ENCODE measurements at regions not wholly inside any gene's neighbourhood (a gene's known extent, or its start where the extent isn't known, plus 50 kb on each side); places are given as distances from the start of the nearest gene placed in this dataset.

DNA sequence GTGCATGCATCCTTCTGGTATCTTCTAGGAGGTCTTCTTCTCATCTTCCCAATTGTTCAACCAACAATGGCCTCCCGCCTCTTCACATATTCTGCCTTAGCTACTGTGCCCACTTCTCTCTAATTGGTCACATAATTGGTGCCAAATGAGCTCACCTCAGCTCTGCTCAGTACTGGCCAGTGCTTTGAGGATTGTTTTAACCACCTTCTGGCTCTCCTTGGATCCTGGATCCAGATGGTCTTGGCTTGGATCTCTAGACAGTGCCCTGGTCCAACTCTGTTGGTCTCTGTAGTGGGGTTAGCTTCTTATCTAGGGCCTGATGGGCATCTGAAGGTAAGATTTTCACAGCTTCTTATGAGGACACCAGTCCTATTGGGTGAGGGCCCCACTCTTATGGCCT is 820.8 kb downstream of the TYW1 start:
- no peak overlapping the region for H3K4me3 ChIP-seq
- no peak for DNase-seq
- H3K36me3 ChIP-seq, result no peaks in the 10 kb centered on the region
- no peaks in the 10 kb centered on the region for H3K9me3 ChIP-seq
- no peaks in the 10 kb centered on the region for H3K27me3 ChIP-seq

GRCh38 chr7:67821116-67821515 is 824.5 kb downstream of the TYW1 start:
- Histone ChIP-seq H3K4me3 (no peak overlapping the region), H3K27me3 (no peaks in the 10 kb centered on the region), H3K36me3 (no peaks in the 10 kb centered on the region), H3K9me3 (no peaks in the 10 kb centered on the region)
- peak; percentile 9 for DNase-seq

DNA sequence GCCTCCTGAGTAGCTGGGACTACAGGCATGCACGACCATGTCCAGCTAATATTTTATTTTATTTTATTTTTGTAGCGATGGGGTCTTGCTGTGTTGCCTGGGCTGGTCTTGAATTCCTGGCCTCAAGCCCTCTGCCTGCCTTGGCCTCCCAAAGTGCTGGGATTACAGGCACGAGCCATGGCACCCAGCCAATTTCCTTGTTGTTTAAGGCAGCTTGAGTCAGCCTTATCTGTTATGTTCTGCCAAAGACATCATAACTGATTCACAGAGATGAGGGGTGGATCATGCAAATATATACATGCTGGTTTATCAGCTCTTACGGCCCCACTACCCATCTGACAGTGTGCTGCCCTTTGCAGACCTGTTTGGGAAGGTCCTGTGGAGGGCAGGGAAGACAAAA is 826.7 kb downstream of the TYW1 start:
- DNase-seq, result peak; percentile 75
- no peaks in the 10 kb centered on the region for H3K9me3 ChIP-seq
- H3K4me3 ChIP-seq, result no peak overlapping the region
- H3K27me3 ChIP-seq, result no peaks in the 10 kb centered on the region
- H3K36me3 ChIP-seq, result no peaks in the 10 kb centered on the region

DNA sequence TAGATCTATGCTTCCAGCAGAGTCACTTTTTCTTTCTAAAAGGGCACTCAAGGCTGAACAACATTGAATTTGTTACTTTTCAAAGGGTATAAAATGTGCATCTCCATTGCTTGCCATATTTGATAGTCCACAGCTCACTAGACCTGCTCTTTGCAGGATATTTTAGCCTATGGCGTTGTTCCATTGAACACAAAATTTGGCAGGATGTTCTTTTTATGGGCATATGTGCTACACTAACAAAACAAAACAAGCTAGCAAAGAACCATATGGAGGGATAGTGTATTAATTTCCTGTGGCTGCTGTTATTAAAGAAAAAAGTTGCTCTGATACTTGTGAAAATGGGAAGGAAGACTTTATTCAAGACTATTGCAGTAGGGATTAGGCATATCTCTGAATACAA is 828.7 kb downstream of the TYW1 start:
- no peak for DNase-seq
- Histone ChIP-seq H3K27me3 (no peaks in the 10 kb centered on the region), H3K4me3 (no peak overlapping the region), H3K36me3 (no peaks in the 10 kb centered on the region), H3K9me3 (no peaks in the 10 kb centered on the region)

- H3K9me3 ChIP-seq, result no peaks in the 10 kb centered on the region
- H3K36me3 ChIP-seq, result no peaks in the 10 kb centered on the region
- DNase-seq, result no peak
Measured at GRCh38 chr7:67841896-67842295, 845.3 kb downstream of the TYW1 start.

GRCh38 chr7:67842571-67842970 is 845.9 kb downstream of the TYW1 start:
- Histone ChIP-seq H3K27me3 (no peaks in the 10 kb centered on the region), H3K9me3 (no peaks in the 10 kb centered on the region), H3K36me3 (no peaks in the 10 kb centered on the region), H3K4me3 (no peak overlapping the region)
- DNase-seq, result no peak

More at GRCh38 chr7:67841896-67842295, 845.3 kb downstream of the TYW1 start:
- Histone ChIP-seq H3K4me3 (no peak overlapping the region), H3K27me3 (no peaks in the 10 kb centered on the region)

DNA sequence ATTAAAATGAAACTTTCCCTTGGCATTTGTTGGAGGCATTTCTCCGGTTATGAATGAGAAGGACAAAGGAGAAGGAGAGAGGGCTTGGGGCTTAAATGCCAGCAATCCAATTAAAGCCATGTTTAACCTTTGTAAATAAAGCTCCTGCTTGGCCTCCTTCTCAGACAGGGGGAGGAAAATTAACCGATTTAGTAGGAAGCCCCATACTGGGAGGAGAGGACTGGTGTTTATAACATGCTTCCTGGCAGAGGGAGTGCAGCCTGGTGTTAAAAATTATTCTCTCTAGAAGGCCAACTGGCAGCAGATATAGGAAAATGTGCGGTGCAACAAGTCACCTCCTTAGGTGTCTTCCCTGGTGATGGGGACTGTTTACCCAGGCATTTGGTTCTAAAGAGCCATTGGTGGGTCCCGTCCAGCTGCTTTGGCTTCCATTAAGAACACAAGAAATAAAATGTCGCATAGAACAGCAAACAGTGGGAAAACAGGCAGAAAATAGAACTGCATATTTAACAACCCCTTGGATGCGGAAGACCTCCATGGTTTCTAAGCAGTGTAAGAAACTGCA is 846.5 kb downstream of the TYW1 start:
- no peaks in the 10 kb centered on the region for H3K27me3 ChIP-seq
- DNase-seq, result no peak
- no peak overlapping the region for H3K4me3 ChIP-seq
- H3K9me3 ChIP-seq, result no peaks in the 10 kb centered on the region
- H3K36me3 ChIP-seq, result no peaks in the 10 kb centered on the region

GRCh38 chr7:67843615-67844014 is 847.0 kb downstream of the TYW1 start:
- Histone ChIP-seq H3K9me3 (no peaks in the 10 kb centered on the region), H3K4me3 (no peak overlapping the region), H3K36me3 (no peaks in the 10 kb centered on the region), H3K27me3 (no peaks in the 10 kb centered on the region)
- no peak for DNase-seq

DNA sequence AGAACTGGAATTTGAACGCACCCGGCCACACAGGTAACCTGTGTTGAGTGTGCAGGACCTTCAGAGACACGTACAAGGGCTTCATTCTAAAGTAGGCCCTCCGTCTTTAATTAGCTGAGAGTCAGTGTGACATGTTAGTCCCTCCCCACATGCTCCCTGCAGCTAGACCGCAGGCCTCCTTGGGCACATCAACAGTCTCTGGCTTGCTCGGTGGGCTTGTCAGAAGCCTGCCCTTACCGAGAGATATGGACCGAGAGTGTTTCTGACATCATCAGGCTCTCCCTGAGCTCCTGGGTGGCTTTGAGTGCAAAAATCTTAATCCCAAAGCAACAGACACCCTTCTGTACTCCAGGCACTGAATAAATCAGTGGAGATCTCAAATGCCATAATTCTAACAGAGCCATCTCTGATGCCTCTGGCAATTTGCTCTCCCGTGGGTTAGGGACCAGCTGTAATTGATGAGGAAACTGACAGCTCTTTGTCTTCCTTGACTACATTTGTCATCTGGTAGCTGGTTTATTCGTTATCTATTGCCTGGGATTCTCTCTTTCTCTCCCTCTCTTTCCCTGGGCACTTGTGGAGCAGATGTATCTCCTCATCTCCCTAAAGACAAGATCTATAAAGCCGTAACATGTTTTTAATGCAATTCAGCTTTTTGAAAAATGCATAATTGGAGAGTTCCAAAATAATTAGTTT is 850.6 kb downstream of the TYW1 start:
- Histone ChIP-seq H3K36me3 (no peaks in the 10 kb centered on the region), H3K27me3 (no peaks in the 10 kb centered on the region), H3K9me3 (no peaks in the 10 kb centered on the region), H3K4me3 (no peak overlapping the region)
- no peak for DNase-seq

- Histone ChIP-seq H3K9me3 (no peaks in the 10 kb centered on the region), H3K27me3 (no peaks in the 10 kb centered on the region), H3K4me3 (no peak overlapping the region), H3K36me3 (no peaks in the 10 kb centered on the region)
- no peak for DNase-seq
Measured at GRCh38 chr7:67854221-67855178, 857.9 kb downstream of the TYW1 start.

DNA sequence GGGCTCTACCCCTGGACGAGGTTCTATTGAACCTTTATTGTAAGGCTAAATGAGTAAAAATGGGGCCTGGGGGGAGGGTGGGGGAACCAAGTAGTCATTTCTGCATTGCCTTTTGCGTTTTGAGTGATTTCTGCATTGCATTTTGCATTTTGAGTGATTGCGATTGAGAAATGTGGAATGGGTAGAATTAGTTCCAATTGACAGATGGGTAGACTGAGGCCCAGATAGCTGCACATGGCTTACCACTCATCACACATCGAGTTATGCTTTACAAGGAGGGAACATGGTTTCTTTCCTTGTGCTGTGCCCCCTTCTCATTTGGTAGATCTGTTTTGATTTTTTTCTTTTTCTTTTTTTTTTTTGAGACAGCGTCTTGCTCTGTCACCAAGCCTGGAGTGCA is 858.7 kb downstream of the TYW1 start:
- no peak for DNase-seq

GRCh38 chr7:67856046-67856445 is 859.4 kb downstream of the TYW1 start:
- H3K27me3 ChIP-seq, result no peaks in the 10 kb centered on the region
- no peaks in the 10 kb centered on the region for H3K9me3 ChIP-seq
- no peak overlapping the region for H3K4me3 ChIP-seq
- DNase-seq, result no peak
- H3K36me3 ChIP-seq, result no peaks in the 10 kb centered on the region

More for the DNA sequence above, 858.7 kb downstream of the TYW1 start:
- Histone ChIP-seq H3K27me3 (no peaks in the 10 kb centered on the region), H3K36me3 (no peaks in the 10 kb centered on the region), H3K4me3 (no peak overlapping the region), H3K9me3 (no peaks in the 10 kb centered on the region)

- Histone ChIP-seq H3K4me3 (no peak overlapping the region), H3K27me3 (no peaks in the 10 kb centered on the region), H3K9me3 (no peaks in the 10 kb centered on the region), H3K36me3 (no peaks in the 10 kb centered on the region)
- no peak for DNase-seq
Measured at GRCh38 chr7:67857698-67858097, 861.1 kb downstream of the TYW1 start.

DNA sequence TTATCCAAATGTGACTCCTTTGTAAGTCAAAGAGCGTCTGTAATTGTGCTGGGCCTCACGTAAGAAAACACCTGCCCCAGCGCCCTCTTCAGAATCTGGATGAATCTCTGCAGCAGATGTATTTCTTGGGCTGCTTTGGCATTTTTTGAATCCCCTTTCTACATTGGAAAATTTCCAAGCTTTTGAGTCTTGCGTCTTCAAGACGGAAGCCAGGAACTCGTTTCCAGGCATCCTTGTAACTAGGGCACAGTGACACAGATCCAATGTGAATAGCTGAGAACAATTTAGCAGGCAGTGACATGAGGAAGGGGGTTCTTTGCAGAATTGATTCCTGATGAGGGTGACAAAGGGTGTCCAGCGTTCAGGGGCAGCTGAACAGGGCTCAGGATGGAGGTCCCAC is 862.3 kb downstream of the TYW1 start:
- Histone ChIP-seq H3K9me3 (no peaks in the 10 kb centered on the region), H3K27me3 (no peaks in the 10 kb centered on the region), H3K36me3 (no peaks in the 10 kb centered on the region), H3K4me3 (no peak overlapping the region)
- no peak for DNase-seq

DNA sequence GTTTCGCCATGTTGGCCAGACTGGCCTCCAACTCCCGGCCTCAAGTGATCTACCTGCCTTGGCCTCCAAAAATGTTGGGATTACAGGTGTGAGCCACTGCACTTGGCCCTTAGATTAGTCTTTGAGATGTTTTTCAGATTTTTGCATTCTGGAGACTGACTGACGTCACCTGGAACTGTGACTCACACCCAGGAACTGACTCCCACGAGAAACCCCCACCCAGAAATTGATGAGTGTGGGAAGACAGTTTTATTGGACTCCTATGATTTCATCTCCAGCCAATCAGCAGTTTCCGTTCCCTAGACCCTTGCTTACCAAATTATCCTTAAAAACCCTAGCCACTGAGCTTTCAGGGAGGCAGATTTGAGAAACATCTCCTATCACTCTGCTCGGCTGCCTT is 867.3 kb downstream of the TYW1 start:
- DNase-seq, result no peak
- H3K27me3 ChIP-seq, result no peaks in the 10 kb centered on the region
- no peaks in the 10 kb centered on the region for H3K36me3 ChIP-seq
- H3K9me3 ChIP-seq, result no peaks in the 10 kb centered on the region
- H3K4me3 ChIP-seq, result no peak overlapping the region

DNA sequence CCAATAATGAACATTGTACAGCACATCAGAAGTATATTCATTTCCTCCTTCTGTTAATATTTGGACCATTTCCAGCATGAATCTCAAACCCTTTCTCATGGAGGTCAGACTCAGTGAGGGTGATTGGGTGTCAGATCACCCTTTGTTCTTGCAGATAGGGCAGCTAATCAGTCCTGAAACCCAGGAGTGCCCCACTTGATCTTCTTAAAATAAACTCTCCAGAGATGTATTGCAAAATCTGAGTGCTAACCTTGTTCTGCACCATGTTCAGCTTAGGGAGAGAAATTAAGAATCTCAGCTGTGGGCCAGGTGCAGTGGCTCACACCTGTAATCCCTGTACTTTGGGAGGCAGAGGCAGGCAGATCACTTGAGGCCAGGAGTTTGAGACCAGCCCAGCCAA is 869.4 kb downstream of the TYW1 start:
- no peaks in the 10 kb centered on the region for H3K36me3 ChIP-seq
- no peaks in the 10 kb centered on the region for H3K27me3 ChIP-seq
- H3K4me3 ChIP-seq, result no peak overlapping the region
- H3K9me3 ChIP-seq, result no peaks in the 10 kb centered on the region
- DNase-seq, result no peak

DNA sequence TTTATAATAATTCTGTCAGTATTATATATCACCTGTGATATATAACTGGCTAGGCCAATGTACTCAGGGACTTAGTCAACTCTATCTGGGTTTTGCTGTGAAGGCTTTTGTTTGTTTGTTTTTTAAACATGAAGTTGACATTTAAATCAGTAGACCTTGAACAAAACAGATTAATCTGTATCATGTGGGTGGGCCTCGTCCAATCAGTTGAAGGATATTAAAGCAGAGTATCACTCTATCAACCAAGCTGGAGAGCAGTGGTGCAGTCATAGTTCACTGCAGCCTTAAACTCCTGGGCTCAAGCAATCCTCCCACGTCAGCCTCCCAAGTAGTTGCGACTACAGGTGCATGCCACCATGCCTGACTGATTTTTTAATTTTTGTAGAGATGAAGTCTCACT is 870.2 kb downstream of the TYW1 start:
- no peak for DNase-seq
- Histone ChIP-seq H3K36me3 (no peaks in the 10 kb centered on the region), H3K27me3 (no peaks in the 10 kb centered on the region), H3K4me3 (no peak overlapping the region), H3K9me3 (no peaks in the 10 kb centered on the region)

Measured in MG63 (cell line).